Colonic mucosa (tissue), 4 donors: ENCODE measurements at regions not wholly inside any gene's neighbourhood (a gene's known extent, or its start where the extent isn't known, plus 50 kb on each side); places are given as distances from the start of the nearest gene placed in this dataset.

Experiments used
- DNase-seq: peaks from one replicate; pipeline ENCODE4 v3.0.0-alpha.2; 2020
- H3K27ac ChIP-seq: fragments of 200-600 bp; one replicate; pipeline ENCODE4 v1.8.0; 2021
- H3K27me3 ChIP-seq: fragments of 200-600 bp; one replicate; pipeline ENCODE4 v1.8.0; 2021
- H3K36me3 ChIP-seq: fragments of 200-600 bp; one replicate; pipeline ENCODE4 v1.8.0; 2021
- H3K4me1 ChIP-seq: fragments of 200-600 bp; one replicate; pipeline ENCODE4 v1.8.0; 2021; ENCODE audit warnings: mild to moderate bottlenecking
- H3K4me3 ChIP-seq: fragments of 200-600 bp; one replicate; pipeline ENCODE4 v1.8.0; 2021
- H3K9ac ChIP-seq, 2 donors: one replicate each; pipeline ENCODE4 v1.7.0; 2013; ENCODE audit warnings: control low read depth in 2 of 2, low read depth in 2 of 2, low read length in 2 of 2
- H3K9me3 ChIP-seq: fragments of 200-600 bp; one replicate; pipeline ENCODE4 v1.8.0; 2021
- intact Hi-C: fragments of 100-400 bp; cut with DNase I; formaldehyde crosslinking; loops from one replicate; pipeline ENCODE4 v1.14.1; 2022
- TF ChIP-seq, protein P1 (sequence below): fragments of 200-600 bp; IDR thresholded peaks from one replicate; pipeline ENCODE4 v1.8.0; 2022; ENCODE audit warnings: antibody characterized with exemption, mild to moderate bottlenecking
- donor health status: healthy.
- donor health status: DM: no; HTN: no; CAD: no.
- donor health status: DM: no; HTN: no; CAD: no.

DNA sequence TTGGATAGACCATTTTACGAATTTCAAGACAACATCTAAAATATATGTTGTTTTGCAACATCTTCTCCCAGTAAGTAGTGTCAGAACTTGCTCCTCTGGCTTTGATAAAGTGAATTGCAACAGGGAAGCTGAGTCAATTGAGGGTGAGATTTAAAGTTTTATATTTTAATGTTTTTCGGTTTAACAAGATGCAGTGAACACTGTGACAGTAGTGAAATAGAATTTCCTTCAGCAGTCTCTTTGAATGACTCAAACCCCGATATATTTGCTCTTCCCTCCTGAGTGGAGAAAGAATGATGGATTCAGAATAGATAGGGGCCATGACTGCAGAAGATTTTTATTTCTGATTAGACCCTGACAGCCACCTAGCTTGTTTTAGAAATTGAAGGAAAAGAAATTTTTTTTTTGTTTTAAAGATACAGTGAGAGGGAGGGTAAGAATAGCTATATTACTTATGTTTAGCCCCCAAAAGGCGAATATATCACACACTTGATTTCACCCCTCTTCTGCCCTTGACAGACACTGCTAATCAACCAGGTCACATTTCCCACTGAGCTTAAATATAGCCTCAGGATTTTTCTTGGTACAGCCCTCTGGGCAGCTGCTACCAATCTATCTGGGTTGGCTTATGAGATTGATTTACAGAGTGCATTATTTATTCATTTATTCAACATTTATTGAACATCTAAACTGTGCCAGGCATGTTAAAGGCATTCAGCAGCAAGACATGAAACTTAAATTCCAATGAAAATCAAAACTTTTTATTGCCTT, 183.3 kb upstream of the ADAMTS9 start:
- no peak overlapping the region for H3K9ac ChIP-seq
- H3K9me3 ChIP-seq = no peaks in the 10 kb centered on the region
- intact Hi-C loops = no loop called here
- H3K36me3 ChIP-seq = no peaks in the 10 kb centered on the region
- TF ChIP-seq, protein P1, sequence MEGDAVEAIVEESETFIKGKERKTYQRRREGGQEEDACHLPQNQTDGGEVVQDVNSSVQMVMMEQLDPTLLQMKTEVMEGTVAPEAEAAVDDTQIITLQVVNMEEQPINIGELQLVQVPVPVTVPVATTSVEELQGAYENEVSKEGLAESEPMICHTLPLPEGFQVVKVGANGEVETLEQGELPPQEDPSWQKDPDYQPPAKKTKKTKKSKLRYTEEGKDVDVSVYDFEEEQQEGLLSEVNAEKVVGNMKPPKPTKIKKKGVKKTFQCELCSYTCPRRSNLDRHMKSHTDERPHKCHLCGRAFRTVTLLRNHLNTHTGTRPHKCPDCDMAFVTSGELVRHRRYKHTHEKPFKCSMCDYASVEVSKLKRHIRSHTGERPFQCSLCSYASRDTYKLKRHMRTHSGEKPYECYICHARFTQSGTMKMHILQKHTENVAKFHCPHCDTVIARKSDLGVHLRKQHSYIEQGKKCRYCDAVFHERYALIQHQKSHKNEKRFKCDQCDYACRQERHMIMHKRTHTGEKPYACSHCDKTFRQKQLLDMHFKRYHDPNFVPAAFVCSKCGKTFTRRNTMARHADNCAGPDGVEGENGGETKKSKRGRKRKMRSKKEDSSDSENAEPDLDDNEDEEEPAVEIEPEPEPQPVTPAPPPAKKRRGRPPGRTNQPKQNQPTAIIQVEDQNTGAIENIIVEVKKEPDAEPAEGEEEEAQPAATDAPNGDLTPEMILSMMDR = no peak
- H3K4me1 ChIP-seq = peaks cover 8% of the 10 kb centered on the region
- no peak overlapping the region for H3K4me3 ChIP-seq
- H3K27ac ChIP-seq = no peak overlapping the region
- H3K27me3 ChIP-seq = no peaks in the 10 kb centered on the region
- DNase-seq = no peak

DNA sequence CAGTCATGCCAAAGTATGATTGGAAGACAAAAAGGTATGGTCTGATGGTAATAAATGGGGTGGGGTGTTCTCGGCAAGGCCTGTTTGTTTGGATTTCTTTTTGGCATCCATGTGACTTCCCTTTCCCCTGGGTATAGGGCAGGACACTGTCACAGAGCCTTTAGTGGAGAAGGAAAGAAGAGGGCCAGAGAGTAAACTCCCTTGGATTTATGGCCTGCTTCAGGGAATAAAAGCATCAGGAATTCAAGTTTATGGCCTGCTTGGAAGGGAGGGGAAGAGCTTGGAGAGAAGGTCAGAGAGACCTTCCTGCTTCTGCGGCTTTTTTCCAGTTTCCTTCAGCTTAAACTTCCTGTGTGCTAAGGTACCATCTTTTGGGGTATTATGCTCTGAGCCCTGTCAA, 179.4 kb upstream of the ADAMTS9 start:
- peak; percentile 67 for DNase-seq
- peak overlapping the region; percentile 28 for H3K27ac ChIP-seq
- intact Hi-C loops = loop anchor here (5.0 kb wide), 1 partner anchor 145 kb away; no protein-coding TSS in a partner anchor
- H3K27me3 ChIP-seq = no peaks in the 10 kb centered on the region
- no peaks in the 10 kb centered on the region for H3K36me3 ChIP-seq
- TF ChIP-seq, protein P1 = no peak
- H3K4me1 ChIP-seq = peaks cover 8% of the 10 kb centered on the region
- H3K4me3 ChIP-seq = no peak overlapping the region
- no peaks in the 10 kb centered on the region for H3K9me3 ChIP-seq
- no peak overlapping the region for H3K9ac ChIP-seq

DNA sequence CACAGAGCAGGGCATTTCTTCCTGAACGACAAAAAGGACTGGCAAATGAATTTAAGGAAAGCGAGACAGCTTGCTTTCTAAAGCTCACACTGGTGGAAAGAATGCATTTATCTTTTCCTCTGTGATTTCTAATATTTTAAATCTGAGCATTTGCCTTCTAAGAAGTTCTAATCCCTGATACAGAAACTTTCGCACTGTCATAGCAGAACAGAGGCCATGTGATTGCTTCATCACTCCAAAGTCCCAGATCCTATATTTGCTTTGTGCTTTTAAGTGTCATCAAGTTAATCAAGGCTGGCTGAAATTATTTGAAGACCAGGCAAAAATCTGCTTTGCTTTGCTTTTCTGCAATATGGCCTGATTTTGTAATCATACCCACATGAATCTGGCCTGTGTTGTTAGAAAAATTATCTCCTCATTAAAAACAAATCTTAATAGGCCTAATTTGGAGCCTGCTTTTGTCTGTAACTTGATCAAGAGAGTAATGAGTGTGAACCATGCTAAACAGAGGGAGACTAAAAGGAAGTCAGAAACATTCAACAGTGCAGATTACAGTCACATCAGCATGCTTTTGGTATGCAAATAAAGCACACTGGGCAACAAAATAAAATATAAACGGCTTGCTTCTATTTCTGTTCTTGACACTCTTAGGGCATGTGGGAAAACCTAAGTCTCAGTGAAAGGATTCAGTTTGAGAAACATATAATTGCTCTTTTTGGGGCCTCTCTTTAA, 178.2 kb upstream of the ADAMTS9 start:
- intact Hi-C loops = loop anchor here (5.0 kb wide), 1 partner anchor 146 kb away; no protein-coding TSS in a partner anchor
- H3K27me3 ChIP-seq = no peaks in the 10 kb centered on the region
- DNase-seq = no peak
- peaks cover 8% of the 10 kb centered on the region for H3K4me1 ChIP-seq
- no peaks in the 10 kb centered on the region for H3K9me3 ChIP-seq
- no peaks in the 10 kb centered on the region for H3K36me3 ChIP-seq
- H3K9ac ChIP-seq = no peak overlapping the region
- TF ChIP-seq, protein P1 = no peak
- no peak overlapping the region for H3K27ac ChIP-seq
- H3K4me3 ChIP-seq = no peak overlapping the region

DNA sequence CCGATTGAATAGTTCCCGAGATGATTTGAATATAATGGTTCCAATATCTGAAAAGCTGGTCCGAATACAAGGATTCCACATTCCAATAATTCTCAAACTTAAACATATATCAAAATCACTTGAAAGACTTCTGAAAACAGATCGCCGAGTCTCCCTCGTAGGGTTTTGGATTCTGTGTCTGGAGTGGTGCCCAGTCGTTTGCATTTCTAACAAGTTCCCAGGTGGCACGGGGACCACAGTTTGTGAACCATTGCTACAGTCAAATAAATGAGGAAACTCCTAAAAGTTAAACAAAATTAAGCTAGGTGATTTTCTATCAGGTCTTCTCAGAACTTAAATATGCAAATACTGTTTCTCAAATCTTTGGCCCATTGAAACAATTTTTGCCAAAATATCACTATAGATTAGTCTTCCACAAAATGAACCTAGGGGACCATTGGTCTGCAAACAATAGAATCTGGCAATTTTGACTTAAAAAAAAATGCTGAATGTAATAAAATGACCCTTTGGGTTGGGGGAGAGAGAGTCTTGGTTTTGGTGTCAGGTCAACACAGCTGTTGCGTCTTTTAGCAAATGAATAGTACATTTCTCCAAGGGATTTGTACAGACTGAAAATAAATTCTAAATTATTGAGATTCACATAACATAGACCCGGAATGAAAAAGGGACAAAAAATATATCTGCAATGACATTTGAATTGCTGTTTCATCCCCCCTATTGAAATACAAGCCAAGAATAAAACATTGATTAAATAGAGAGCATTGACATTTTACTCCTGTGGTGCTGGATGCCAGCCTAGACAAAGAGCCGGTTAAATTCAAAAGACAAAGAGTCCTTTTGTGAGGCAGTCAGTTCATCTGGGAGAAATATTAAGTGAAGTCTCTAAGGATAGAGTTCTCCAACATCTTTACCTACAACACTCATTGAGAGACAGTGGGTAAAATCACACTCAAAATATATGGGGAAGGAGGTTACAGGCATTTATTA, 175.7 kb upstream of the ADAMTS9 start:
- Histone ChIP-seq H3K4me3 (no peak overlapping the region), H3K4me1 (peaks cover 8% of the 10 kb centered on the region), H3K9me3 (no peaks in the 10 kb centered on the region), H3K27ac (no peak overlapping the region), H3K9ac (no peak overlapping the region), H3K27me3 (no peaks in the 10 kb centered on the region), H3K36me3 (no peaks in the 10 kb centered on the region)
- no peak for DNase-seq
- intact Hi-C loops = no loop called here
- TF ChIP-seq, protein P1 = no peak

DNA sequence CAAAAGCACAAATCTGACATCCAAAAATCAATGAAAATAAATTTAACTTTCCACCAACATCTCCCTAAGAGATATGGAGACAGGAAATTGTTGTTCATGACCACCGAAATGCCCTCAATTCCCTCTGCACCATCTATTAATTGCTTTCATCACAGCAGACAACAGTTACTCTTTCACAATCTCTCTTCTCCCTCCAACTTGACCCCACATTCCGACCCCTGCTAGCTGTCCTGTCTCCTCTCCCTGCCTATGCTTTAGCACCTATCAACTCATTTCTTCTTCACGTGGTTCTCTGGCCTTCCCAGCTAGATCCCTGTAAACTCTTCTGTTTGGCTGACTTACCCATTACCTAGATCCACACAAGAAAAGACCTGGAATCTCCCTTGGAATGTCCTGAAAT, 173.9 kb upstream of the ADAMTS9 start:
- no peak for DNase-seq
- TF ChIP-seq, protein P1 = no peak
- intact Hi-C loops = no loop called here

More for the DNA sequence above, 173.9 kb upstream of the ADAMTS9 start:
- no peak overlapping the region for H3K4me3 ChIP-seq
- H3K9ac ChIP-seq = no peak overlapping the region
- H3K27ac ChIP-seq = no peak overlapping the region
- H3K9me3 ChIP-seq = no peaks in the 10 kb centered on the region
- no peaks in the 10 kb centered on the region for H3K27me3 ChIP-seq
- H3K36me3 ChIP-seq = no peaks in the 10 kb centered on the region
- peaks cover 1% of the 10 kb centered on the region for H3K4me1 ChIP-seq
